Right lobe of liver (tissue), 6 donors: ENCODE measurements at regions not wholly inside any gene's neighbourhood (a gene's known extent, or its start where the extent isn't known, plus 50 kb on each side); places are given as distances from the start of the nearest gene placed in this dataset.

Experiments
- ATAC-seq, 4 donors: fragments of 200-7000 bp; cut with Tn5 transposase; one replicate each; pipeline ENCODE4 v1.9.1; 2020; ENCODE audit warnings: mild to moderate bottlenecking in 4 of 4, moderate library complexity in 4 of 4
- DNase-seq, 3 donors: peaks; one replicate each; pipeline ENCODE4 v3.0.0-alpha.2; 2020
- H3K27ac ChIP-seq, 3 donors: fragments of 200-600 bp; one replicate each; pipeline ENCODE4 v1.8.0; 2022
- H3K27me3 ChIP-seq, 2 donors: fragments of 200-600 bp; one replicate each; pipeline ENCODE4 v1.8.0; 2022
- H3K36me3 ChIP-seq, 4 donors: fragments of 200-600 bp; sonication (generic) in 1 of 4; one replicate each; pipeline versions ENCODE4 v1.5.1 to v1.8.0; 2017 to 2022; ENCODE audit warnings: control low read depth in 1 of 4
- H3K4me1 ChIP-seq, 4 donors: fragments of 200-600 bp; sonication (generic) in 1 of 4; one replicate each; pipeline versions ENCODE4 v1.5.1 to v1.8.0; 2017 to 2022; ENCODE audit warnings: control low read depth in 1 of 4
- H3K4me3 ChIP-seq, 3 donors: fragments of 200-600 bp; one replicate each; pipeline ENCODE4 v1.8.0; 2022
- H3K9me3 ChIP-seq, 4 donors: fragments of 200-600 bp; sonication (generic) in 1 of 4; one replicate each; pipeline versions ENCODE4 v1.5.1 to v1.8.0; 2017 to 2022; ENCODE audit warnings: control low read depth in 1 of 4
- POLR2A ChIP-seq: fragments of 450-650 bp; IDR thresholded peaks from one replicate; pipeline ENCODE4 v1.6.1; 2017; ENCODE audit warnings: antibody characterized with exemption, mild to moderate bottlenecking
- WGBS: methylation state at CpG from one replicate; pipeline ENCODE4 v1.1.6; 2018; ENCODE audit warnings: low coverage, low lambda C conversion rate; ENCODE audit not compliant: insufficient coverage; ENCODE audit errors: missing lambda C conversion rate; 5-methylcytosine and 5-hydroxymethylcytosine counted together
- intact Hi-C, 2 donors: fragments of 100-400 bp; cut with DNase I; formaldehyde crosslinking; loops; one replicate each; pipeline versions ENCODE4 v1.11.2 to v1.14.1; 2022
- TF ChIP-seq, protein P1 (sequence below), 4 donors: fragments of 200-600 bp in 3 of 4; fragments of 450-650 bp in 1 of 4; IDR thresholded peaks; one replicate each; pipeline versions ENCODE4 v1.5.1 to v1.8.0; 2016 to 2022; ENCODE audit warnings: antibody characterized with exemption in 4 of 4, mild to moderate bottlenecking in 2 of 4
- donor health status: DM: no; HTN: yes; CAD: no.
- donor health status: DM: no; HTN: no; CAD: no.
- donor health status: DM: no; HTN: no; CAD: no.
- donor health status: DM: no; HTN: yes; CAD: no.
- donor health status: DM: no; HTN: yes; CAD: no.

DNA sequence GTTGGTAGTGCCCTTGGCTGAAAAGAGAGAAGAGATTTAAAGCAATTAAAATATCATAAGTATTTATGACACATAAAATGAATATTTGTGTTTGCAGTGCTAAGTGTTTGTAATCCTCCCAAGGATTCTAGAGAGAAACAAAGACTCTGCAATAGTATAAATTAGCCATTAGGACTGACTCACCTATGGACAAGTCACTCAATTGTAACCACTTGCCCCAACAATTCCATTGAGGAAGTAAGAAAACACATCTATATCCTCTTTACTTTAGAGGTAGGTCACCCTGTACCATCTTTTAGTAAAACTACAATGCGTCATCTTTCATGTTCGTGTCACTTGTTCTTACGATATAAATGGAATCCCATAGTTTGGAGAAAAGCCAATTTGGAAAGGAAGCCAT is 85.7 kb upstream of the INHBA start:
- Histone ChIP-seq H3K9me3 (no peaks in the 10 kb centered on the region), H3K4me1 (no peaks in the 10 kb centered on the region), H3K4me3 (no peak overlapping the region), H3K27me3 (no peaks in the 10 kb centered on the region), H3K27ac (no peak overlapping the region), H3K36me3 (no peaks in the 10 kb centered on the region)
- 60% methylated on average over 3 of the region's 3 CpGs for WGBS
- ATAC-seq (no peak), DNase-seq (no peak)
- TF ChIP-seq POLR2A: no peak
- TF ChIP-seq, protein P1, sequence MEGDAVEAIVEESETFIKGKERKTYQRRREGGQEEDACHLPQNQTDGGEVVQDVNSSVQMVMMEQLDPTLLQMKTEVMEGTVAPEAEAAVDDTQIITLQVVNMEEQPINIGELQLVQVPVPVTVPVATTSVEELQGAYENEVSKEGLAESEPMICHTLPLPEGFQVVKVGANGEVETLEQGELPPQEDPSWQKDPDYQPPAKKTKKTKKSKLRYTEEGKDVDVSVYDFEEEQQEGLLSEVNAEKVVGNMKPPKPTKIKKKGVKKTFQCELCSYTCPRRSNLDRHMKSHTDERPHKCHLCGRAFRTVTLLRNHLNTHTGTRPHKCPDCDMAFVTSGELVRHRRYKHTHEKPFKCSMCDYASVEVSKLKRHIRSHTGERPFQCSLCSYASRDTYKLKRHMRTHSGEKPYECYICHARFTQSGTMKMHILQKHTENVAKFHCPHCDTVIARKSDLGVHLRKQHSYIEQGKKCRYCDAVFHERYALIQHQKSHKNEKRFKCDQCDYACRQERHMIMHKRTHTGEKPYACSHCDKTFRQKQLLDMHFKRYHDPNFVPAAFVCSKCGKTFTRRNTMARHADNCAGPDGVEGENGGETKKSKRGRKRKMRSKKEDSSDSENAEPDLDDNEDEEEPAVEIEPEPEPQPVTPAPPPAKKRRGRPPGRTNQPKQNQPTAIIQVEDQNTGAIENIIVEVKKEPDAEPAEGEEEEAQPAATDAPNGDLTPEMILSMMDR (IDR thresholded peaks at IDR 0.05): no peak
- intact Hi-C loops: no loop called here

DNA sequence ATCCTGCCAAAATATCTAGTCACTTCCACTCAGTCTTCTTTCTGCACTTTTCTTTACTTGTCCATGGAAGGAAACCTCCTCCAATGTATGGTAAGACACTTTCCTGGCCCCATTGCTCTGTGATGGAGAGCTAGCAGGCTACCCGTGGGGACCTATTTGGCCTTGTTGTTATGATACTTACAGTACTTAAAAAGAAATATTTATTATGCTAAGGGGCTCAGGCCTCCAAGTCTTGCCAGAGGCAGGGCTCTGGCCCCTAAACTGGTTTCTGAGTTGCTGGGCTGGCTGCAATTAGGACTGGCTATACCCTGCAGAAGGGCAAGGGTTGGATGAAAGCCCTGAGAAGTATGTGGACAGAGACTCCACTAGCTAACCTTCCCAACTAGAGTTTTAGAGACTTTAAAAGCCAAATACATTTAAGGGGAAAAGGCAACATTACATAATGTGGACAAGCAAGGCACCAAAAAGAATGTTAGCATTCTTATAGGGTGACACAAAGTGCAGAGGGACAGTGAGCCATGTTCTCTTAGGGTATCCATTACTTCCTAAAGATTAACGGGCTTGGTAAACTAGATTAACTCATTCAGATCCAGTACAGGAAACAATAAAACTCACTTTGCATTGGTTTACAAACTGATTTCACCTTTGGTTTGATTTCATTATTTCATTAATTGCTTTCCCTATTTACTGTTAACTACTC is 84.9 kb upstream of the INHBA start:
- 63% methylated on average over 2 of the region's 2 CpGs for WGBS
- DNase-seq (no peak), ATAC-seq (no peak)
- Histone ChIP-seq H3K4me1 (no peaks in the 10 kb centered on the region), H3K4me3 (no peak overlapping the region), H3K27ac (no peak overlapping the region), H3K36me3 (no peaks in the 10 kb centered on the region), H3K9me3 (no peaks in the 10 kb centered on the region), H3K27me3 (no peaks in the 10 kb centered on the region)
- TF ChIP-seq POLR2A: no peak
- TF ChIP-seq, protein P1 (IDR thresholded peaks at IDR 0.05): no peak
- intact Hi-C loops: no loop called here

DNA sequence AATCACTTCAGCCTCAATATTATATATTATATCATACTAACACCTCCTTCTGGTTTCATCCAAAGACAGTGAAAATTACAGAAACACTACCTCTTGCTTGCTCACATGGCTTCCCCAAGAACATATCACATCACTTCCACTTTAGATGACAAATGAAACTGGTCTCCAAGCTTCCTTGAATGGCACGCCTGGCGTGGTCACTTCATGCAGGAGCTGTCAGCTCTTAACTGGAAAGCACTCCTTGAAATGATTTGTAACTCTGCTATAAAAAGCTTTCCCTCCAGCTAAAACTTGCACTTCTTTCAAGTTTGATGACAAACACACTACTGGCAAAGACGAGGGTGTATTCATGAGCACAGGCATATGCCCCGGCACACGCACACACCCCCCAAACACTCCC is 84.1 kb upstream of the INHBA start:
- H3K4me3 ChIP-seq: no peak overlapping the region
- 76% methylated on average over 5 of the region's 5 CpGs for WGBS
- ATAC-seq (peak in 1 of 4 donors; percentile 18), DNase-seq (no peak)
- H3K27ac ChIP-seq: no peak overlapping the region
- H3K4me1 ChIP-seq: no peaks in the 10 kb centered on the region
- TF ChIP-seq, protein P1 (IDR thresholded peaks at IDR 0.05): no peak
- no peak for TF ChIP-seq POLR2A
- H3K9me3 ChIP-seq: no peaks in the 10 kb centered on the region
- H3K27me3 ChIP-seq: no peaks in the 10 kb centered on the region
- intact Hi-C loops: no loop called here
- H3K36me3 ChIP-seq: no peaks in the 10 kb centered on the region

DNA sequence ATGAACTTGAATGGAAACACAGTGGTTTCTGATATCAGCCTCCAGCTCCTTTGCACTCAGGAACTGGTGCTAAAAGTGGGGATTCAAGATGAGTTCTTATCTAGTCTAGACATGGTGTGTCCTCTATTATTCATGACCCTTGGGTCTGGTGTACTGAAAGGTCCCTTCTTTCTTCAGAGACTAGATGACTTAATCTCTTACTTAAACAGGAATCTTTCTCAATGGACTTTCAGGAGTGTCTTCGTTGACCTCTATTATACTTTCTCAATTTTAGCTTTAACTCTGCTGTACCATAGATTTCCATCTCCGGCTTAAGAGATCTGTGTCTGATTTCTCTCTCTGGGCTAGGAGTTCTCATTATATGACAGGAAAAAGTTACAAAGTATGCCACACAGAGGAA is 83.5 kb upstream of the INHBA start:
- intact Hi-C loops: no loop called here
- H3K27me3 ChIP-seq: no peaks in the 10 kb centered on the region
- H3K9me3 ChIP-seq: no peaks in the 10 kb centered on the region
- TF ChIP-seq, protein P1 (IDR thresholded peaks at IDR 0.05): no peak
- no peak for TF ChIP-seq POLR2A
- no peaks in the 10 kb centered on the region for H3K4me1 ChIP-seq
- ATAC-seq: no peak
- WGBS: 57% methylated on average over 2 of the region's 2 CpGs
- DNase-seq: no peak
- H3K36me3 ChIP-seq: no peaks in the 10 kb centered on the region
- H3K4me3 ChIP-seq: no peak overlapping the region
- no peak overlapping the region for H3K27ac ChIP-seq
